ENCODE measurements at regions not wholly inside any gene's neighbourhood (a gene's known extent, or its start where the extent isn't known, plus 50 kb on each side); places are given as distances from the start of the nearest gene placed in this dataset.

DNA sequence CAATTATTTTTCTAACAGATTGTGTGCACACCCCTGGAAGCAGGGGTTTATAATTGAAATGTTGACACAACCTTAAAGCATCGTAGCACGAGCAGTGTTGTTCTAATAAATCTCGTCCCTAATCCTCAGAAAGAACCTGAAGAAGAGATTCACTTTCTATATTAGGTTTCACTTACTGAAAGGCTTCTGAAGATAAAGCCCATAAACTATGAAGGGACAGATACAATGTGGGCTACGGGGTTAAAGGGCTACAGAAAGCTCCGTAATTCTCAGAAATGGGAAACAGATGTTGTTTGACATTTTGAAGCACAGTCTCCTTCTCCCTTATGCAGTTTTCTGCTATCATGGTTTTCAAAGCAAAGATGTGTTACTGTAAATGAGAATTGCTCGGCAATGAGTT lies 479.6 kb downstream of the GATA3 start:
- TF ChIP-seq, protein P1, sequence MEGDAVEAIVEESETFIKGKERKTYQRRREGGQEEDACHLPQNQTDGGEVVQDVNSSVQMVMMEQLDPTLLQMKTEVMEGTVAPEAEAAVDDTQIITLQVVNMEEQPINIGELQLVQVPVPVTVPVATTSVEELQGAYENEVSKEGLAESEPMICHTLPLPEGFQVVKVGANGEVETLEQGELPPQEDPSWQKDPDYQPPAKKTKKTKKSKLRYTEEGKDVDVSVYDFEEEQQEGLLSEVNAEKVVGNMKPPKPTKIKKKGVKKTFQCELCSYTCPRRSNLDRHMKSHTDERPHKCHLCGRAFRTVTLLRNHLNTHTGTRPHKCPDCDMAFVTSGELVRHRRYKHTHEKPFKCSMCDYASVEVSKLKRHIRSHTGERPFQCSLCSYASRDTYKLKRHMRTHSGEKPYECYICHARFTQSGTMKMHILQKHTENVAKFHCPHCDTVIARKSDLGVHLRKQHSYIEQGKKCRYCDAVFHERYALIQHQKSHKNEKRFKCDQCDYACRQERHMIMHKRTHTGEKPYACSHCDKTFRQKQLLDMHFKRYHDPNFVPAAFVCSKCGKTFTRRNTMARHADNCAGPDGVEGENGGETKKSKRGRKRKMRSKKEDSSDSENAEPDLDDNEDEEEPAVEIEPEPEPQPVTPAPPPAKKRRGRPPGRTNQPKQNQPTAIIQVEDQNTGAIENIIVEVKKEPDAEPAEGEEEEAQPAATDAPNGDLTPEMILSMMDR (IDR thresholded peaks at IDR 0.05) = no peak
- TF ChIP-seq EZH2 (IDR thresholded peaks at IDR 0.05) = no peak

All from neural progenitor cell (in vitro differentiated cells).